CD1c-positive myeloid dendritic cell (primary cell): ENCODE measurements at regions not wholly inside any gene's neighbourhood (a gene's known extent, or its start where the extent isn't known, plus 50 kb on each side); places are given as distances from the start of the nearest gene placed in this dataset.
"Not testable (repeated sequence)": the region's sequence is repeated elsewhere in the genome, so short reads cannot be mapped to it uniquely, and the experiment has no call there.

Source experiments
- DNase-seq: peaks from one replicate; pipeline ENCODE4 v3.0.0-alpha.2; 2016; ENCODE audit errors: extremely low spot score

GRCh38 chr9:82722561-82722960, 340.4 kb downstream of the RASEF start:
- no peak for DNase-seq

- no peak for DNase-seq
These were observed 336.3 kb downstream of the RASEF start for GRCh38 chr9:82726424-82727276.

- DNase-seq: no peak
These were observed 333.8 kb downstream of the RASEF start for GRCh38 chr9:82729141-82729540.

GRCh38 chr9:82729991-82730589, 332.9 kb downstream of the RASEF start:
- DNase-seq: no peak

GRCh38 chr9:82732928-82733327, 330.0 kb downstream of the RASEF start:
- DNase-seq: no peak

GRCh38 chr9:82736126-82736525, 326.8 kb downstream of the RASEF start:
- no peak for DNase-seq

- DNase-seq: no peak
These were observed 326.2 kb downstream of the RASEF start for GRCh38 chr9:82736701-82737100.

- no peak for DNase-seq
These were observed 317.0 kb downstream of the RASEF start for GRCh38 chr9:82745919-82746318.

GRCh38 chr9:82750411-82750913, 312.5 kb downstream of the RASEF start:
- no peak for DNase-seq

- no peak for DNase-seq
These were observed 305.0 kb downstream of the RASEF start for GRCh38 chr9:82757924-82758323.

GRCh38 chr9:82761027-82761426, 301.9 kb downstream of the RASEF start:
- no peak for DNase-seq

GRCh38 chr9:82761956-82762355, 301.0 kb downstream of the RASEF start:
- DNase-seq: no peak

- no peak for DNase-seq
These were observed 299.3 kb downstream of the RASEF start for GRCh38 chr9:82763656-82764055.

- DNase-seq: no peak
These were observed 298.8 kb downstream of the RASEF start for GRCh38 chr9:82764061-82764668.

- DNase-seq: not testable (repeated sequence)
These were observed 288.2 kb downstream of the RASEF start for GRCh38 chr9:82774707-82775231.

- DNase-seq: no peak
These were observed 286.4 kb downstream of the RASEF start for GRCh38 chr9:82776508-82776907.

GRCh38 chr9:82777366-82777765, 285.6 kb downstream of the RASEF start:
- DNase-seq: no peak

GRCh38 chr9:82778923-82779322, 284.0 kb downstream of the RASEF start:
- not testable (repeated sequence) for DNase-seq

- no peak for DNase-seq
These were observed 282.9 kb downstream of the RASEF start for GRCh38 chr9:82780017-82780416.

GRCh38 chr9:82781921-82782392, 281.0 kb downstream of the RASEF start:
- DNase-seq: no peak

- no peak for DNase-seq
These were observed 279.9 kb downstream of the RASEF start for GRCh38 chr9:82783045-82783444.

GRCh38 chr9:82784589-82784988, 278.4 kb downstream of the RASEF start:
- no peak for DNase-seq
